GM12878 (cell line): ENCODE measurements at regions not wholly inside any gene's neighbourhood (a gene's known extent, or its start where the extent isn't known, plus 50 kb on each side); places are given as distances from the start of the nearest gene placed in this dataset.

Source experiments
- BACH1 ChIP-seq: fragments of 450-650 bp; IDR thresholded peaks from 2 replicates; pipeline ENCODE4 v1.6.1; 2017; ENCODE audit warnings: mild to moderate bottlenecking, borderline replicate concordance
- FOS ChIP-seq: IDR thresholded peaks from 3 replicates; pipeline ENCODE4 v1.6.1; 2011; ENCODE audit warnings: borderline replicate concordance; ENCODE audit not compliant: insufficient read length; ENCODE audit errors: extremely low read depth
- JUND ChIP-seq: IDR thresholded peaks from 2 replicates; pipeline ENCODE4 v1.6.1; 2012; ENCODE audit warnings: low read depth, mild to moderate bottlenecking, low read length, improper control_type of control experiment, moderate library complexity
- POLR2A ChIP-seq: IDR thresholded peaks from 2 replicates; pipeline ENCODE4 v1.6.1; 2011; ENCODE audit warnings: low read depth, mild to moderate bottlenecking, low read length
- POLR2AphosphoS5 ChIP-seq: IDR thresholded peaks from 2 replicates; pipeline ENCODE4 v1.6.1; 2011; ENCODE audit warnings: mild to moderate bottlenecking, low read length, inconsistent platforms
- TCF12 ChIP-seq: IDR thresholded peaks from 2 replicates; pipeline ENCODE4 v1.6.1; 2011; ENCODE audit warnings: low read depth, mild to moderate bottlenecking, low read length
- ZNF274 ChIP-seq: IDR thresholded peaks from one replicate; pipeline ENCODE4 v1.8.0; 2011; ENCODE audit not compliant: insufficient read length, insufficient read depth
- TF ChIP-seq, protein P1 (sequence below), 3 experiments: IDR thresholded peaks in 2 of 3; conservative IDR thresholded peaks in 1 of 3; 2 replicates each; pipeline ENCODE4 v1.5.1; 2011; ENCODE audit warnings: low read depth in 3 of 3, low read length in 3 of 3, mild to moderate bottlenecking in 3 of 3, control low read depth in 2 of 3, moderate library complexity in 2 of 3, inconsistent platforms in 1 of 3, mixed read lengths in 1 of 3; ENCODE audit not compliant: control insufficient read depth in 2 of 3, insufficient read depth in 1 of 3; ENCODE audit errors: extremely low read depth in 1 of 3
- TF ChIP-seq, protein P2 (sequence below): IDR thresholded peaks from 2 replicates; pipeline ENCODE4 v1.6.1; 2012; ENCODE audit warnings: low read depth, low read length, improper control_type of control experiment
- TF ChIP-seq, protein P3 (sequence below): fragments of 450-650 bp; formaldehyde crosslinking; IDR thresholded peaks from 2 replicates; pipeline ENCODE4 v1.4.0; 2020; ENCODE audit warnings: mild to moderate bottlenecking, moderate library complexity

DNA sequence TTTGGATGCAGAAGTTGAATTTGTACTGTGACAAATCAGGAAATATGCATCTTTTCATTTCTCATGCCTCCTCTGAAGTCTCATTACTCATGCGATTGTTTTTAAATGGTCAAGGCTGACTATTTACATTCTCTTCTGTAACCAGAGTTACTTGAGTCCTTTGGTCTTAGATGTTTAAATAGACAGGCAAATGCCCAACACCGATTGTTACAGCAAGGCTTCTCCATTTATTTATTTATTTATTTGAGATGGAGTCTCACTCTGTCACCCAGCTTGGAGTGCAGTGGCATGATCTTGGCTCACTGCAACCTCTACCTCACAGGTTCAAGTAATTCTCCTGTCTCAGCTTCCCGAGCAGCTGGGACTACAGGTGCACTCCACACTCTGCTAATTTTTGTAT, 72.7 kb upstream of the SLC28A3 start:
- TF ChIP-seq TCF12 (no peak), BACH1 (no peak), JUND (no peak), ZNF274 (no peak), FOS (no peak), POLR2AphosphoS5 (no peak), POLR2A (no peak)
- TF ChIP-seq, protein P1, sequence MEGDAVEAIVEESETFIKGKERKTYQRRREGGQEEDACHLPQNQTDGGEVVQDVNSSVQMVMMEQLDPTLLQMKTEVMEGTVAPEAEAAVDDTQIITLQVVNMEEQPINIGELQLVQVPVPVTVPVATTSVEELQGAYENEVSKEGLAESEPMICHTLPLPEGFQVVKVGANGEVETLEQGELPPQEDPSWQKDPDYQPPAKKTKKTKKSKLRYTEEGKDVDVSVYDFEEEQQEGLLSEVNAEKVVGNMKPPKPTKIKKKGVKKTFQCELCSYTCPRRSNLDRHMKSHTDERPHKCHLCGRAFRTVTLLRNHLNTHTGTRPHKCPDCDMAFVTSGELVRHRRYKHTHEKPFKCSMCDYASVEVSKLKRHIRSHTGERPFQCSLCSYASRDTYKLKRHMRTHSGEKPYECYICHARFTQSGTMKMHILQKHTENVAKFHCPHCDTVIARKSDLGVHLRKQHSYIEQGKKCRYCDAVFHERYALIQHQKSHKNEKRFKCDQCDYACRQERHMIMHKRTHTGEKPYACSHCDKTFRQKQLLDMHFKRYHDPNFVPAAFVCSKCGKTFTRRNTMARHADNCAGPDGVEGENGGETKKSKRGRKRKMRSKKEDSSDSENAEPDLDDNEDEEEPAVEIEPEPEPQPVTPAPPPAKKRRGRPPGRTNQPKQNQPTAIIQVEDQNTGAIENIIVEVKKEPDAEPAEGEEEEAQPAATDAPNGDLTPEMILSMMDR (IDR thresholded peaks at IDR 0.05 in 2 of 3, conservative IDR thresholded peaks at IDR 0.05 in 1 of 3; ENCODE audit: control insufficient read depth in 2 of 3, extremely low read depth in 1 of 3, insufficient read depth in 1 of 3, low read depth in 3 of 3, low read length in 3 of 3): no peak
- TF ChIP-seq, protein P2, sequence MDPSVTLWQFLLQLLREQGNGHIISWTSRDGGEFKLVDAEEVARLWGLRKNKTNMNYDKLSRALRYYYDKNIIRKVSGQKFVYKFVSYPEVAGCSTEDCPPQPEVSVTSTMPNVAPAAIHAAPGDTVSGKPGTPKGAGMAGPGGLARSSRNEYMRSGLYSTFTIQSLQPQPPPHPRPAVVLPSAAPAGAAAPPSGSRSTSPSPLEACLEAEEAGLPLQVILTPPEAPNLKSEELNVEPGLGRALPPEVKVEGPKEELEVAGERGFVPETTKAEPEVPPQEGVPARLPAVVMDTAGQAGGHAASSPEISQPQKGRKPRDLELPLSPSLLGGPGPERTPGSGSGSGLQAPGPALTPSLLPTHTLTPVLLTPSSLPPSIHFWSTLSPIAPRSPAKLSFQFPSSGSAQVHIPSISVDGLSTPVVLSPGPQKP: no peak
- TF ChIP-seq, protein P3, sequence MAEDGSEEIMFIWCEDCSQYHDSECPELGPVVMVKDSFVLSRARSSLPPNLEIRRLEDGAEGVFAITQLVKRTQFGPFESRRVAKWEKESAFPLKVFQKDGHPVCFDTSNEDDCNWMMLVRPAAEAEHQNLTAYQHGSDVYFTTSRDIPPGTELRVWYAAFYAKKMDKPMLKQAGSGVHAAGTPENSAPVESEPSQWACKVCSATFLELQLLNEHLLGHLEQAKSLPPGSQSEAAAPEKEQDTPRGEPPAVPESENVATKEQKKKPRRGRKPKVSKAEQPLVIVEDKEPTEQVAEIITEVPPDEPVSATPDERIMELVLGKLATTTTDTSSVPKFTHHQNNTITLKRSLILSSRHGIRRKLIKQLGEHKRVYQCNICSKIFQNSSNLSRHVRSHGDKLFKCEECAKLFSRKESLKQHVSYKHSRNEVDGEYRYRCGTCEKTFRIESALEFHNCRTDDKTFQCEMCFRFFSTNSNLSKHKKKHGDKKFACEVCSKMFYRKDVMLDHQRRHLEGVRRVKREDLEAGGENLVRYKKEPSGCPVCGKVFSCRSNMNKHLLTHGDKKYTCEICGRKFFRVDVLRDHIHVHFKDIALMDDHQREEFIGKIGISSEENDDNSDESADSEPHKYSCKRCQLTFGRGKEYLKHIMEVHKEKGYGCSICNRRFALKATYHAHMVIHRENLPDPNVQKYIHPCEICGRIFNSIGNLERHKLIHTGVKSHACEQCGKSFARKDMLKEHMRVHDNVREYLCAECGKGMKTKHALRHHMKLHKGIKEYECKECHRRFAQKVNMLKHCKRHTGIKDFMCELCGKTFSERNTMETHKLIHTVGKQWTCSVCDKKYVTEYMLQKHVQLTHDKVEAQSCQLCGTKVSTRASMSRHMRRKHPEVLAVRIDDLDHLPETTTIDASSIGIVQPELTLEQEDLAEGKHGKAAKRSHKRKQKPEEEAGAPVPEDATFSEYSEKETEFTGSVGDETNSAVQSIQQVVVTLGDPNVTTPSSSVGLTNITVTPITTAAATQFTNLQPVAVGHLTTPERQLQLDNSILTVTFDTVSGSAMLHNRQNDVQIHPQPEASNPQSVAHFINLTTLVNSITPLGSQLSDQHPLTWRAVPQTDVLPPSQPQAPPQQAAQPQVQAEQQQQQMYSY: no peak
